GM12878 (cell line): ENCODE measurements at regions not wholly inside any gene's neighbourhood (a gene's known extent, or its start where the extent isn't known, plus 50 kb on each side); places are given as distances from the start of the nearest gene placed in this dataset.

Experiments used
- ATAC-seq: fragments of 200-7000 bp; cut with Tn5 transposase; 3 replicates; pipeline ENCODE4 v1.9.1; 2020; ENCODE audit warnings: mild to moderate bottlenecking, moderate library complexity
- BruUV-seq: library from RNA; stranded (reverse); fragments of 400-500 nt; replicated peaks from 2 replicates; lab custom pipeline; 2021; lab: Mats Ljungman, UMichigan
- CTCF ChIA-PET: fragments of 300-600 bp; sonication (Branson Sonifier 250); formaldehyde crosslinking; extraction: SDS; loops from one replicate; lab custom pipeline; 2021; ENCODE audit warnings: inconsistent platforms; lab: Yijun Ruan, JAX
- POLR2A ChIA-PET: fragments of 350-600 bp; formaldehyde crosslinking; extraction: SDS; loops from one replicate; lab custom pipeline; 2021; ENCODE audit warnings: inconsistent platforms; lab: Charles Lee
- RAD21 ChIA-PET: fragments of 300-600 bp; sonication (Branson Sonifier 250); formaldehyde crosslinking; loops from one replicate; lab custom pipeline; 2023; ENCODE audit warnings: antibody characterized with exemption; ENCODE audit not compliant: unreplicated experiment; lab: Charles Lee
- SMC1A ChIA-PET: fragments of 300-600 bp; sonication (Branson Sonifier 250); formaldehyde crosslinking; loops from one replicate; lab custom pipeline; 2023; ENCODE audit not compliant: unreplicated experiment, uncharacterized antibody; lab: Charles Lee
- DNase-seq: peaks from one replicate; pipeline ENCODE4 v3.0.0-alpha.2; 2011; ENCODE audit warnings: low read depth, low spot score
- FAIRE-seq: peaks from 3 replicates; lab custom pipeline; 2011; peaks lifted over from hg19 to GRCh38; lab: Jason Lieb, UNC
- H2AFZ ChIP-seq: 2 replicates; pipeline ENCODE4 v1.6.0; 2011; ENCODE audit warnings: low read depth, low read length, control low read depth; ENCODE audit not compliant: control insufficient read depth
- H3K27ac ChIP-seq: 2 replicates; pipeline ENCODE4 v1.5.1; 2011; ENCODE audit warnings: control low read depth; ENCODE audit not compliant: control insufficient read depth, insufficient read depth
- H3K27me3 ChIP-seq, 2 experiments: replicated peaks in 1 of 2; 2 replicates each; pipeline versions ENCODE4 v1.6.0 to v1.6.1; 2011; ENCODE audit warnings: low read length in 1 of 2; ENCODE audit not compliant: control insufficient read depth in 2 of 2, insufficient read depth in 2 of 2
- H3K36me3 ChIP-seq, 2 experiments: 2 replicates each; pipeline ENCODE4 v1.5.1; 2011; ENCODE audit warnings: low read length in 1 of 2; ENCODE audit not compliant: control insufficient read depth in 2 of 2, insufficient read depth in 2 of 2
- H3K4me1 ChIP-seq: 2 replicates; pipeline ENCODE4 v1.6.1; 2011; ENCODE audit warnings: mild to moderate bottlenecking, low read length, moderate library complexity, mixed read lengths; ENCODE audit not compliant: control insufficient read depth, insufficient read depth
- H3K4me2 ChIP-seq: 2 replicates; pipeline ENCODE4 v1.6.0; 2011; ENCODE audit warnings: control low read depth; ENCODE audit not compliant: control insufficient read depth, insufficient read depth
- H3K4me3 ChIP-seq: fragments of 200-600 bp; sonication (generic); 2 replicates; pipeline ENCODE4 v1.5.1; 2016
- H3K79me2 ChIP-seq: 2 replicates; pipeline ENCODE4 v1.6.0; 2011; ENCODE audit warnings: low read length; ENCODE audit not compliant: control insufficient read depth, insufficient read depth
- H3K9ac ChIP-seq: 2 replicates; pipeline ENCODE4 v1.8.0; 2011; ENCODE audit warnings: low read length, control low read depth, mixed read lengths; ENCODE audit not compliant: control insufficient read depth, insufficient read depth
- H3K9me3 ChIP-seq: replicated peaks from 3 replicates; pipeline ENCODE4 v1.5.1; 2011; ENCODE audit warnings: mild to moderate bottlenecking, low read length; ENCODE audit not compliant: control insufficient read depth, insufficient read depth
- H4K20me1 ChIP-seq: 2 replicates; pipeline ENCODE4 v1.6.0; 2011; ENCODE audit not compliant: control insufficient read depth, insufficient read depth
- BCLAF1 ChIP-seq: fragments of 450-650 bp; IDR thresholded peaks from 2 replicates; pipeline ENCODE4 v1.6.1; 2017; ENCODE audit warnings: antibody characterized with exemption, mild to moderate bottlenecking, moderate library complexity
- ETV6 ChIP-seq, 2 experiments: fragments of 450-650 bp in 1 of 2; IDR thresholded peaks in 1 of 2; conservative IDR thresholded peaks in 1 of 2; 2 replicates each; pipeline ENCODE4 v1.6.1; 2014; ENCODE audit warnings: antibody characterized with exemption in 1 of 2, borderline replicate concordance in 1 of 2, low read depth in 1 of 2, mild to moderate bottlenecking in 1 of 2, moderate library complexity in 1 of 2
- KDM1A ChIP-seq: fragments of 200-600 bp; sonication (generic); IDR thresholded peaks from 2 replicates; pipeline ENCODE4 v1.6.1; 2016; ENCODE audit warnings: borderline replicate concordance
- MAX ChIP-seq: IDR thresholded peaks from 2 replicates; pipeline ENCODE4 v1.6.1; 2012; ENCODE audit warnings: low read depth, low read length, improper control_type of control experiment
- NR2C2 ChIP-seq: IDR thresholded peaks from 2 replicates; pipeline ENCODE4 v1.6.1; 2011; ENCODE audit warnings: borderline replicate concordance, low read depth; ENCODE audit not compliant: control insufficient read depth, insufficient read length
- POU2F2 ChIP-seq: IDR thresholded peaks from 3 replicates; pipeline ENCODE4 v1.6.1; 2011; ENCODE audit warnings: low read depth, mild to moderate bottlenecking, low read length, borderline replicate concordance
- SUZ12 ChIP-seq: fragments of 200-600 bp; sonication (generic); IDR thresholded peaks from one replicate; pipeline ENCODE4 v1.6.1; 2018; ENCODE audit warnings: antibody characterized with exemption, mild to moderate bottlenecking; ENCODE audit not compliant: unreplicated experiment
- WGBS: methylation state at CpG from one replicate; pipeline ENCODE4 v1.1.6; 2016; ENCODE audit warnings: low lambda C conversion rate; ENCODE audit not compliant: insufficient replicate concordance, insufficient coverage; ENCODE audit errors: missing lambda C conversion rate; 5-methylcytosine and 5-hydroxymethylcytosine counted together
- in situ Hi-C: fragments of 300-500 bp; cut with MboI; formaldehyde crosslinking; loops from 9 replicates; pipeline ENCODE4 v1.14.3; 2018; ENCODE audit warnings: mixed read lengths
- intact Hi-C: fragments of 100-400 bp; cut with micrococcal nuclease; formaldehyde crosslinking; loops from one replicate; pipeline ENCODE4 v1.14.2; 2022; ENCODE audit not compliant: unreplicated experiment

GRCh38 chr12:92047393-92047826 is 98.2 kb downstream of the BTG1 start:
- ATAC-seq (peak; percentile 12; the same call in 2 of the 3 replicates), DNase-seq (no peak), FAIRE-seq (no peak)
- no peak overlapping the region for H3K27ac ChIP-seq
- CTCF ChIA-PET: interaction anchor here (0.5 to 2.1 kb wide), 4 partner anchors 19 to 665 kb away, joined by 3 to 7 read pairs (median 5); no protein-coding TSS in a partner anchor
- no peak for TF ChIP-seq NR2C2
- no peak for TF ChIP-seq KDM1A
- no peak for TF ChIP-seq SUZ12
- TF ChIP-seq MAX: no peak
- no peak for TF ChIP-seq POU2F2
- no peak for TF ChIP-seq BCLAF1
- TF ChIP-seq ETV6 (conservative IDR thresholded peaks at IDR 0.05 in 1 of 2, IDR thresholded peaks at IDR 0.05 in 1 of 2; ENCODE audit: borderline replicate concordance in 1 of 2, low read depth in 1 of 2): no peak
- in situ Hi-C loops: no loop called here
- no peaks in the 10 kb centered on the region for H3K36me3 ChIP-seq
- BruUV-seq: no TSS peak
- no peak overlapping the region for H3K4me3 ChIP-seq
- H3K9ac ChIP-seq: no peak overlapping the region
- no peak overlapping the region for H2AFZ ChIP-seq
- H3K9me3 ChIP-seq: no peaks in the 10 kb centered on the region
- peaks cover 24% of the 10 kb centered on the region for H3K4me1 ChIP-seq
- POLR2A ChIA-PET: interaction anchor here (0.6 to 0.9 kb wide), 4 partner anchors 15 to 466 kb away, joined by 3 to 4 read pairs (median 3); partner anchors contain the start of gene BTG1
- intact Hi-C loops: loop anchor here (5.0 kb wide), 1 partner anchor 85 kb away; no protein-coding TSS in a partner anchor
- SMC1A ChIA-PET: interaction anchor here (0.9 to 7.5 kb wide), 15 partner anchors 9 to 422 kb away, joined by 3 to 95 read pairs (median 5); no protein-coding TSS in a partner anchor
- H3K79me2 ChIP-seq: no peaks in the 10 kb centered on the region
- H3K4me2 ChIP-seq: no peak overlapping the region
- WGBS: 94% methylated on average over 2 of the region's 2 CpGs
- RAD21 ChIA-PET: interaction anchor here (0.8 to 6.3 kb wide), 12 partner anchors 13 to 236 kb away, joined by 3 to 36 read pairs (median 6); partner anchors contain the start of gene BTG1
- no peaks in the 10 kb centered on the region for H3K27me3 ChIP-seq
- no peaks in the 10 kb centered on the region for H4K20me1 ChIP-seq
